Lower leg skin (tissue), 4 donors: ENCODE measurements at regions not wholly inside any gene's neighbourhood (a gene's known extent, or its start where the extent isn't known, plus 50 kb on each side); places are given as distances from the start of the nearest gene placed in this dataset.

Source experiments
- DNase-seq, 2 donors: peaks; one replicate each; pipeline ENCODE4 v3.0.0-alpha.2; 2019; ENCODE audit warnings: low spot score in 2 of 2
- H3K4me3 ChIP-seq: fragments of 200-600 bp; sonication (generic); 2 replicates; pipeline ENCODE4 v1.5.1; 2017; ENCODE audit warnings: mild to moderate bottlenecking, low read depth; ENCODE audit not compliant: poor library complexity, severe bottlenecking
- POLR2A ChIP-seq, 2 donors: fragments of 450-650 bp; IDR thresholded peaks; one replicate each; pipeline ENCODE4 v1.6.1; 2016 to 2017; ENCODE audit warnings: antibody characterized with exemption in 2 of 2, mild to moderate bottlenecking in 1 of 2, moderate library complexity in 1 of 2
- WGBS, 2 donors: methylation state at CpG; one replicate each; pipeline ENCODE4 v1.1.5; 2018; 5-methylcytosine and 5-hydroxymethylcytosine counted together
- intact Hi-C: fragments of 100-400 bp; cut with DNase I; formaldehyde crosslinking; loops from one replicate; pipeline ENCODE4 v1.15.0; 2023; ENCODE audit warnings: low total_unique reads
- TF ChIP-seq, protein P1 (sequence below), 3 donors: fragments of 450-650 bp; IDR thresholded peaks; one replicate each; pipeline ENCODE4 v1.5.1; 2016; ENCODE audit warnings: antibody characterized with exemption in 3 of 3, mild to moderate bottlenecking in 3 of 3, moderate library complexity in 2 of 3

DNA sequence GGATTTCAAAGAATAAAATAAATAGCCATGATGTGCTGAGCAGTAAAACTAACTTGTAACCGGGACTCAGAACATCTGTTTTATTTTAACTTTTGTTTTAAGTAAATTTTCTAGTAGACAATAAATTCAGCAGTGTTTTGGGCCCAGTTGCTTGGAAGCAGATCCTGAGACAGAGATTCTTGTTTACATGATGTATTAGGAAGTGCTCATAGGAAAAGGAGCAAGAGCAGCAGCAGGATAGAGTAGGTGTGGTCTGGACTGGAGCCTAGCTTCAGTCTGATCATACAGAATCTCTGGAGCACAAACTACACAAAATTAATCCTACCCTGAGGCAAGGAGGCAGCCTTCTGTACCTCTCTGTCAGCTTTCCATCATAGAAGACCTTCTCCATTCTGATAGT lies 139.2 kb upstream of the CCNH start:
- intact Hi-C loops = no loop called here
- no peak overlapping the region for H3K4me3 ChIP-seq
- 39 to 57% methylated on average over 1 of the region's 1 CpG for WGBS, 2 donors
- no peak for DNase-seq
- TF ChIP-seq, protein P1, sequence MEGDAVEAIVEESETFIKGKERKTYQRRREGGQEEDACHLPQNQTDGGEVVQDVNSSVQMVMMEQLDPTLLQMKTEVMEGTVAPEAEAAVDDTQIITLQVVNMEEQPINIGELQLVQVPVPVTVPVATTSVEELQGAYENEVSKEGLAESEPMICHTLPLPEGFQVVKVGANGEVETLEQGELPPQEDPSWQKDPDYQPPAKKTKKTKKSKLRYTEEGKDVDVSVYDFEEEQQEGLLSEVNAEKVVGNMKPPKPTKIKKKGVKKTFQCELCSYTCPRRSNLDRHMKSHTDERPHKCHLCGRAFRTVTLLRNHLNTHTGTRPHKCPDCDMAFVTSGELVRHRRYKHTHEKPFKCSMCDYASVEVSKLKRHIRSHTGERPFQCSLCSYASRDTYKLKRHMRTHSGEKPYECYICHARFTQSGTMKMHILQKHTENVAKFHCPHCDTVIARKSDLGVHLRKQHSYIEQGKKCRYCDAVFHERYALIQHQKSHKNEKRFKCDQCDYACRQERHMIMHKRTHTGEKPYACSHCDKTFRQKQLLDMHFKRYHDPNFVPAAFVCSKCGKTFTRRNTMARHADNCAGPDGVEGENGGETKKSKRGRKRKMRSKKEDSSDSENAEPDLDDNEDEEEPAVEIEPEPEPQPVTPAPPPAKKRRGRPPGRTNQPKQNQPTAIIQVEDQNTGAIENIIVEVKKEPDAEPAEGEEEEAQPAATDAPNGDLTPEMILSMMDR (IDR thresholded peaks at IDR 0.05) = no peak
- no peak for TF ChIP-seq POLR2A (IDR thresholded peaks at IDR 0.05)

DNA sequence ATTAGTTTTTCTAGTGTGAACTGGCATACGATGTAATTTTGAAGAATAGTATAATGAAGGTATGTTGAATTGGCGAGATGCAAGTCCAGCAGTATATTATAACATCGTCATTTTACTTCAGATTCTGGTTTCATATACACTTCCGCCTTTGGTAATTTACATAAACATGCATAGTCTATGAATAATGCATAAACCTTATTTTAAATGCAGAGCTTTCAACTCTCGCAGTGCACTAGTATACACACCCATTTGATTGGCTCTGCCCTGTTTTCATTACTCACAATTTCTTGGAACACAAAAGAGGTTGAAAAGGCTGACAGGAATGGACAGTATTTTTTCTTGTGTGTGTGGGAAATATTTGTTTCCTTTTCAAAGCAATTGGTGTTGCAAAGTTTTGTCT lies 128.9 kb upstream of the CCNH start:
- intact Hi-C loops = no loop called here
- WGBS, 2 donors = 74 to 77% methylated on average over 5 of the region's 5 CpGs
- no peak overlapping the region for H3K4me3 ChIP-seq
- DNase-seq = no peak
- no peak for TF ChIP-seq POLR2A (IDR thresholded peaks at IDR 0.05)
- TF ChIP-seq, protein P1 (IDR thresholded peaks at IDR 0.05) = no peak

DNA sequence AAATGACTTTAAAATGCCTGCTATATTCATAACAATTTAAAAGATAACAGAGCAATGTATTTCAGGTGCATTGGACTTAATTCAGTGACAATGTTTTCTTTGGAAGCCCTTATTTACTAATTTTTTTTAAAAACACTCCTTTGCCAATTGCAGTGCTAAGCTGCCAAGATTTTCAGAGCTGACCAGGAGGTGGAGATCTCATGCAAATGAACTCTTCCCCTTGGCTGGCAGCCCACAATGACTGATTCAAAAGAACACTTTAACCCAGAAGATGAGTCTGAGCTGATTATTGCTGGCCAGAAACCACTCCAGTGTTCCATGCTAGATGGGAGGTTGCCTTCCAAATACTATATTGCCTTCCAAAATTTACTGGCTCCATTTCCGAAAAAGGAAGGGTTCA lies 128.3 kb upstream of the CCNH start:
- no peak overlapping the region for H3K4me3 ChIP-seq
- TF ChIP-seq, protein P1 (IDR thresholded peaks at IDR 0.05) = no peak
- no peak for TF ChIP-seq POLR2A (IDR thresholded peaks at IDR 0.05)
- intact Hi-C loops = no loop called here
- WGBS, 2 donors = 48 to 53% methylated on average over 1 of the region's 1 CpG
- no peak for DNase-seq

DNA sequence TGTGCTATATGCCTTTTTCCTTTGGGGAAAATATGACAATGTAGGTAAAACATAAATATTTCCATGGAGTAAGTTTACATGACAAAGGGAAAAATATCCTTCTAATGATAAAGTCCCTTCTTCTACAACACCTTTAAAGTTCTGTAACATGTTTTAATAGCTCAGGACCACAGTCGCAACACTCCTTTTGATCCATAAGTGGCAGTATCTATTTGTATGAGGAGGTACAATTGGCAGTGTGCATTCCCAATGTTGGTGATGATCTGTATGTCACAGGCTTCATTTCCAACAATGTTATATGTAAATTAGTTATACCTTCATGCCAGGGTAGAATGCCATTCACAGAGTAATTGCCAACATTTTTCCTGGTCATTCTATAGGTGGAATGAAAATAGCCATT lies 127.1 kb upstream of the CCNH start:
- TF ChIP-seq POLR2A (IDR thresholded peaks at IDR 0.05) = no peak
- TF ChIP-seq, protein P1 (IDR thresholded peaks at IDR 0.05) = no peak
- intact Hi-C loops = no loop called here
- DNase-seq = no peak
- no peak overlapping the region for H3K4me3 ChIP-seq
- 82 to 88% methylated on average over 1 of the region's 1 CpG for WGBS, 2 donors

DNA sequence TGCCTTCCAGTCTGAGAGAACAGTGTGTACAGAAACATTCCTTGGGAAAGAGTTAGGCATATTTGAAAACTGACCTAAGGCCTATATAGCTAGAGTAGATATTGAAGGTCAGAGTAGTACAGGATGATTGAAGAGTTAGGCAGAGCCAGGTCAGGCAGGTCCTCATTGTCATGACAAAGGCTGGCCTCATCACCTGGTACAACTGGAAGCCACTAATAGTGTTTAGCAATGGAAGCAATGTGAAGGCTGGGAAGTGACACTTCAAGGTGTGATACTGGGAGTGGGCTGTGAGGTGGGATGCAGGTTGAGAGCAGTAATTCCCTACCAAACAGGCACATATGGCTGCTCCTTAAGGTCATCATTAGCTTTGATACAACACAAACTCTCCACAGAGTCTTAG lies 123.6 kb upstream of the CCNH start:
- no peak overlapping the region for H3K4me3 ChIP-seq
- DNase-seq = no peak
- TF ChIP-seq, protein P1 (IDR thresholded peaks at IDR 0.05) = no peak
- no peak for TF ChIP-seq POLR2A (IDR thresholded peaks at IDR 0.05)
- intact Hi-C loops = no loop called here

DNA sequence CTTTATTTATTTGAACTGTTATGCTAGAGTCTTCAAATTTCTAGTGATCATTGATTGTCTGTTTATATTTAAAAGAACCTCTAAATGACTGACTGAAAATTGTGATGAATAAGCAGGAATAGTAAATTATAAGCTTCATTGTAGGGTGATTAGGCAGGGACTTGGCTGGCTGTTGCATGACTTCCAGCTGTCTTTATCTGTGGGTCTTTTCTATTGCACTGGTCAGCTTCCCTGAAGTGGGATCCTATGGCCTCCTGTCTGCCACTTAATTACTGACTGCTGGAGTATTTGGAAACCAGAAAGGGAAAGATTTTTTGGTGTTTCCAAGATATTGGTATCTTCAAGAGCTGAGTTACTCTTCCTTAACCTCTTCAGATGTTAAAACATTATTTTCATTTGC lies 123.0 kb upstream of the CCNH start:
- intact Hi-C loops = no loop called here
- H3K4me3 ChIP-seq = no peak overlapping the region
- TF ChIP-seq POLR2A (IDR thresholded peaks at IDR 0.05) = no peak
- TF ChIP-seq, protein P1 (IDR thresholded peaks at IDR 0.05) = no peak
- DNase-seq = no peak
